ENCODE measurements at regions not wholly inside any gene's neighbourhood (a gene's known extent, or its start where the extent isn't known, plus 50 kb on each side); places are given as distances from the start of the nearest gene placed in this dataset.

DNA sequence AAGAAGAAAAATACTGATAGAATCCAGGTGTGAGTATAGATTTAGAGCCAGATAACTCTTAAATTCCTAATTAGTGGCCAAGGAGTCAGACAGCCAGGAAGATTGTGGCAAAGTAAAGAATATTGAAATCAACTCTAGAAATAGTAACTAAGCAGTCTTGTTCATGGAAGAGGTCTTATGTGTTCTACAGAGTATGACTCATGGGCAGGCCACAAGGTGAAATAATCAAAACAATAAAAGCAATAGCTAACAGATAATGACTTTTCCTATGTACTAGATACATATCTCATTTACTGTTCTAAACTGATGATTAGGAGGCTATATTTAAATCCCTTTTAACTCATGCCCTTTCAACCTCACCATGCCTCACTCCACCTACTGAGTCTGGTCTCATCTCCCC lies 227.4 kb upstream of the COL3A1 start:
- no peak for TF ChIP-seq POLR2AphosphoS5 (IDR thresholded peaks at IDR 0.05)
- TF ChIP-seq, protein P1, sequence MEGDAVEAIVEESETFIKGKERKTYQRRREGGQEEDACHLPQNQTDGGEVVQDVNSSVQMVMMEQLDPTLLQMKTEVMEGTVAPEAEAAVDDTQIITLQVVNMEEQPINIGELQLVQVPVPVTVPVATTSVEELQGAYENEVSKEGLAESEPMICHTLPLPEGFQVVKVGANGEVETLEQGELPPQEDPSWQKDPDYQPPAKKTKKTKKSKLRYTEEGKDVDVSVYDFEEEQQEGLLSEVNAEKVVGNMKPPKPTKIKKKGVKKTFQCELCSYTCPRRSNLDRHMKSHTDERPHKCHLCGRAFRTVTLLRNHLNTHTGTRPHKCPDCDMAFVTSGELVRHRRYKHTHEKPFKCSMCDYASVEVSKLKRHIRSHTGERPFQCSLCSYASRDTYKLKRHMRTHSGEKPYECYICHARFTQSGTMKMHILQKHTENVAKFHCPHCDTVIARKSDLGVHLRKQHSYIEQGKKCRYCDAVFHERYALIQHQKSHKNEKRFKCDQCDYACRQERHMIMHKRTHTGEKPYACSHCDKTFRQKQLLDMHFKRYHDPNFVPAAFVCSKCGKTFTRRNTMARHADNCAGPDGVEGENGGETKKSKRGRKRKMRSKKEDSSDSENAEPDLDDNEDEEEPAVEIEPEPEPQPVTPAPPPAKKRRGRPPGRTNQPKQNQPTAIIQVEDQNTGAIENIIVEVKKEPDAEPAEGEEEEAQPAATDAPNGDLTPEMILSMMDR (IDR thresholded peaks at IDR 0.05) = no peak

All from upper lobe of left lung (tissue), 4 donors.